ENCODE measurements at regions not wholly inside any gene's neighbourhood (a gene's known extent, or its start where the extent isn't known, plus 50 kb on each side); places are given as distances from the start of the nearest gene placed in this dataset.

GRCh38 chr3:168895419-168895818 lies 768.1 kb downstream of the MECOM start:
- Histone ChIP-seq H3K4me1 (ENCODE audit: insufficient read depth, low read length) (no peaks in the 10 kb centered on the region), H3K79me2 (ENCODE audit: insufficient read depth, low read length) (no peaks in the 10 kb centered on the region), H3K27me3 (ENCODE audit: insufficient read depth, low read length) (no peaks in the 10 kb centered on the region), H3K9ac (ENCODE audit: low read length) (no peak overlapping the region), H3K27ac (ENCODE audit: low read depth, low read length) (no peak overlapping the region), H3K36me3 (ENCODE audit: insufficient read depth, low read length) (no peaks in the 10 kb centered on the region), H3K9me3 (ENCODE audit: insufficient read depth, low read depth, low read length) (no peaks in the 10 kb centered on the region), H2AFZ (ENCODE audit: low read depth, low read length) (no peak overlapping the region), H3K4me3 (ENCODE audit: insufficient read depth, low read depth, low read length) (no peak overlapping the region), H3K4me2 (ENCODE audit: low read length) (no peak overlapping the region), H4K20me1 (ENCODE audit: insufficient read depth, low read length) (no peaks in the 10 kb centered on the region)
- FAIRE-seq (no peak), DNase-seq (ENCODE audit: low read depth) (no peak)
- no peaks in the 10 kb centered on the region for H3K36me3 Mint-ChIP-seq (ENCODE audit: low read depth, unreplicated experiment)
- no peak overlapping the region for H3K4me3 Mint-ChIP-seq (ENCODE audit: unreplicated experiment)
- H3K9me3 Mint-ChIP-seq (ENCODE audit: unreplicated experiment): peaks cover 6% of the 10 kb centered on the region
- H3K4me1 Mint-ChIP-seq (ENCODE audit: low read depth, unreplicated experiment): no peaks in the 10 kb centered on the region
- no peak overlapping the region for H3K27ac Mint-ChIP-seq (ENCODE audit: unreplicated experiment)
- no peak for TF ChIP-seq EZH2 (IDR thresholded peaks at IDR 0.05; ENCODE audit: insufficient read depth, low read length)
- no peaks in the 10 kb centered on the region for H3K27me3 Mint-ChIP-seq (ENCODE audit: low read depth, unreplicated experiment)

GRCh38 chr3:168894214-168894613 lies 769.3 kb downstream of the MECOM start:
- Histone ChIP-seq H3K9me3 (ENCODE audit: insufficient read depth, low read depth, low read length) (no peaks in the 10 kb centered on the region), H3K79me2 (ENCODE audit: insufficient read depth, low read length) (no peaks in the 10 kb centered on the region), H4K20me1 (ENCODE audit: insufficient read depth, low read length) (no peaks in the 10 kb centered on the region), H3K27me3 (ENCODE audit: insufficient read depth, low read length) (no peaks in the 10 kb centered on the region), H3K36me3 (ENCODE audit: insufficient read depth, low read length) (no peaks in the 10 kb centered on the region), H3K4me3 (ENCODE audit: insufficient read depth, low read depth, low read length) (no peak overlapping the region), H3K9ac (ENCODE audit: low read length) (no peak overlapping the region), H3K27ac (ENCODE audit: low read depth, low read length) (no peak overlapping the region), H3K4me2 (ENCODE audit: low read length) (no peak overlapping the region), H3K4me1 (ENCODE audit: insufficient read depth, low read length) (no peaks in the 10 kb centered on the region), H2AFZ (ENCODE audit: low read depth, low read length) (no peak overlapping the region)
- peaks cover 6% of the 10 kb centered on the region for H3K9me3 Mint-ChIP-seq (ENCODE audit: unreplicated experiment)
- TF ChIP-seq EZH2 (IDR thresholded peaks at IDR 0.05; ENCODE audit: insufficient read depth, low read length) (no peak), CTCF (IDR thresholded peaks at IDR 0.05; ENCODE audit: insufficient read depth, low read depth, low read length) (no peak)
- no peak for FAIRE-seq
- H3K4me1 Mint-ChIP-seq (ENCODE audit: low read depth, unreplicated experiment): no peaks in the 10 kb centered on the region
- H3K36me3 Mint-ChIP-seq (ENCODE audit: low read depth, unreplicated experiment): no peaks in the 10 kb centered on the region
- DNase-seq (ENCODE audit: low read depth): no peak
- H3K27ac Mint-ChIP-seq (ENCODE audit: unreplicated experiment): no peak overlapping the region
- no peak overlapping the region for H3K4me3 Mint-ChIP-seq (ENCODE audit: unreplicated experiment)
- H3K27me3 Mint-ChIP-seq (ENCODE audit: low read depth, unreplicated experiment): no peaks in the 10 kb centered on the region

GRCh38 chr3:168889666-168890065 lies 773.8 kb downstream of the MECOM start:
- no peaks in the 10 kb centered on the region for H3K9me3 Mint-ChIP-seq (ENCODE audit: unreplicated experiment)
- H3K4me1 Mint-ChIP-seq (ENCODE audit: low read depth, unreplicated experiment): peaks cover 5% of the 10 kb centered on the region
- no peak overlapping the region for H3K27ac Mint-ChIP-seq (ENCODE audit: unreplicated experiment)
- H3K27me3 Mint-ChIP-seq (ENCODE audit: low read depth, unreplicated experiment): no peaks in the 10 kb centered on the region
- Histone ChIP-seq H4K20me1 (ENCODE audit: insufficient read depth, low read length) (no peaks in the 10 kb centered on the region), H3K27me3 (ENCODE audit: insufficient read depth, low read length) (no peaks in the 10 kb centered on the region), H3K27ac (ENCODE audit: low read depth, low read length) (no peak overlapping the region), H2AFZ (ENCODE audit: low read depth, low read length) (peak overlapping the region; percentile 44), H3K9me3 (ENCODE audit: insufficient read depth, low read depth, low read length) (no peaks in the 10 kb centered on the region), H3K9ac (ENCODE audit: low read length) (no peak overlapping the region), H3K4me3 (ENCODE audit: insufficient read depth, low read depth, low read length) (no peak overlapping the region), H3K4me2 (ENCODE audit: low read length) (no peak overlapping the region), H3K36me3 (ENCODE audit: insufficient read depth, low read length) (no peaks in the 10 kb centered on the region), H3K4me1 (ENCODE audit: insufficient read depth, low read length) (peaks cover 9% of the 10 kb centered on the region), H3K79me2 (ENCODE audit: insufficient read depth, low read length) (no peaks in the 10 kb centered on the region)
- H3K4me3 Mint-ChIP-seq (ENCODE audit: unreplicated experiment): no peak overlapping the region
- no peaks in the 10 kb centered on the region for H3K36me3 Mint-ChIP-seq (ENCODE audit: low read depth, unreplicated experiment)
- DNase-seq (ENCODE audit: low read depth) (no peak), FAIRE-seq (no peak)
- no peak for TF ChIP-seq EZH2 (IDR thresholded peaks at IDR 0.05; ENCODE audit: insufficient read depth, low read length)
- TF ChIP-seq CTCF (IDR thresholded peaks at IDR 0.05; ENCODE audit: insufficient read depth, low read depth, low read length): no peak
